Endothelial cell of umbilical vein (primary cell): ENCODE measurements at regions not wholly inside any gene's neighbourhood (a gene's known extent, or its start where the extent isn't known, plus 50 kb on each side); places are given as distances from the start of the nearest gene placed in this dataset.

ENCODE experiments used
- BruUV-seq: library from RNA; stranded (reverse); fragments of 400-500 nt; replicated peaks from 2 replicates; lab custom pipeline; 2021; lab: Mats Ljungman, UMichigan
- CTCF ChIA-PET: fragments of 300-600, 350-600 bp; sonication (Branson Sonifier 250); formaldehyde crosslinking; loops from one replicate; lab custom pipeline; 2021; ENCODE audit warnings: antibody characterized with exemption, inconsistent platforms; lab: Charles Lee
- POLR2A ChIA-PET: fragments of 300-600, 350-600 bp; sonication (Branson Sonifier 250); formaldehyde crosslinking; loops from one replicate; lab custom pipeline; 2021; ENCODE audit warnings: antibody characterized with exemption, inconsistent platforms; lab: Charles Lee
- DNase-seq: peaks from one replicate; pipeline ENCODE4 v3.0.0-alpha.2; 2011; ENCODE audit warnings: low read depth, low spot score
- FAIRE-seq: peaks from 2 replicates; lab custom pipeline; 2011; peaks lifted over from hg19 to GRCh38; lab: Jason Lieb, UNC
- H2AFZ ChIP-seq: 2 replicates; pipeline ENCODE4 v1.6.0; 2012; ENCODE audit warnings: low read depth, low read length, control low read depth, inconsistent platforms
- H3K27ac ChIP-seq: 2 replicates; pipeline ENCODE4 v1.5.1; 2011; ENCODE audit warnings: low read depth, mild to moderate bottlenecking, control low read depth, low read length, moderate library complexity; ENCODE audit not compliant: insufficient read depth
- H3K27me3 ChIP-seq, 2 experiments: 2 replicates each; pipeline versions ENCODE4 v1.6.0 to v1.6.1; 2011; ENCODE audit warnings: low read length in 2 of 2, mixed read lengths in 1 of 2; ENCODE audit not compliant: control insufficient read depth in 2 of 2, insufficient read depth in 2 of 2
- H3K36me3 ChIP-seq, 2 experiments: 2 replicates in 1 of 2; 3 replicates in 1 of 2; pipeline ENCODE4 v1.5.1; 2011; ENCODE audit warnings: low read length in 2 of 2, mild to moderate bottlenecking in 1 of 2, moderate library complexity in 1 of 2; ENCODE audit not compliant: control insufficient read depth in 2 of 2, insufficient read depth in 2 of 2; ENCODE audit errors: extremely low read depth in 1 of 2
- H3K4me1 ChIP-seq: 3 replicates; pipeline ENCODE4 v1.5.1; 2011; ENCODE audit warnings: mild to moderate bottlenecking, low read length; ENCODE audit not compliant: control insufficient read depth, insufficient read depth; ENCODE audit errors: extremely low read depth
- H3K4me2 ChIP-seq: 2 replicates; pipeline ENCODE4 v1.6.1; 2011; ENCODE audit warnings: low read length, control low read depth, mixed read lengths; ENCODE audit not compliant: insufficient read depth
- H3K4me3 ChIP-seq, 3 experiments: fragments of 200-600 bp in 1 of 3; sonication (generic), shearing (Covaris generic) in 1 of 3; replicated peaks in 1 of 3; 2 replicates each; pipeline ENCODE4 v1.5.1; 2011 to 2016; ENCODE audit warnings: control low read depth in 3 of 3, low read length in 3 of 3, mild to moderate bottlenecking in 2 of 3, inconsistent platforms in 1 of 3, low read depth in 1 of 3, moderate library complexity in 1 of 3; ENCODE audit not compliant: insufficient read depth in 1 of 3
- H3K79me2 ChIP-seq: 2 replicates; pipeline ENCODE4 v1.6.0; 2012; ENCODE audit warnings: low read length, inconsistent platforms; ENCODE audit not compliant: control insufficient read depth, insufficient read depth
- H3K9ac ChIP-seq: replicated peaks from 2 replicates; pipeline ENCODE3; 2011; ENCODE audit warnings: low read length, control low read depth; ENCODE audit not compliant: insufficient read depth; ENCODE audit errors: extremely low read depth
- H3K9me1 ChIP-seq: replicated peaks from 3 replicates; pipeline ENCODE4 v1.6.0; 2011; ENCODE audit warnings: mild to moderate bottlenecking, low read length; ENCODE audit not compliant: control insufficient read depth, insufficient read depth; ENCODE audit errors: extremely low read depth
- H3K9me3 ChIP-seq: replicated peaks from 2 replicates; pipeline ENCODE4 v1.5.1; 2012; ENCODE audit warnings: low read length, inconsistent platforms; ENCODE audit not compliant: control insufficient read depth, insufficient read depth
- H4K20me1 ChIP-seq: replicated peaks from 2 replicates; pipeline ENCODE3; 2011; ENCODE audit warnings: mild to moderate bottlenecking, low read length; ENCODE audit not compliant: control insufficient read depth, insufficient read depth; ENCODE audit errors: extremely low read depth
- CTCF ChIP-seq, 2 donors: IDR thresholded peaks; 1 replicate in 1 of 2; 2 replicates in 1 of 2; pipeline ENCODE4 v1.5.1; 2011; ENCODE audit warnings: low read length in 2 of 2, mild to moderate bottlenecking in 2 of 2, moderate library complexity in 2 of 2, control low read depth in 1 of 2, inconsistent platforms in 1 of 2, low read depth in 1 of 2; ENCODE audit not compliant: insufficient read depth in 1 of 2; ENCODE audit errors: extremely low read depth in 1 of 2
- EZH2 ChIP-seq: IDR thresholded peaks from 2 replicates; pipeline ENCODE4 v1.6.1; 2012; ENCODE audit warnings: borderline replicate concordance, low read depth, mild to moderate bottlenecking, moderate library complexity, low read length, inconsistent platforms; ENCODE audit not compliant: severe bottlenecking
- FOS ChIP-seq: IDR thresholded peaks from 2 replicates; pipeline ENCODE4 v1.6.1; 2011; ENCODE audit warnings: mild to moderate bottlenecking, low read length, moderate library complexity, borderline replicate concordance; ENCODE audit not compliant: insufficient read depth
- GATA2 ChIP-seq: IDR thresholded peaks from 2 replicates; pipeline ENCODE4 v1.7.0; 2011; ENCODE audit warnings: low read depth, mild to moderate bottlenecking, moderate library complexity, mixed read lengths, low read length; ENCODE audit not compliant: insufficient read length, insufficient read depth
- JUN ChIP-seq: IDR thresholded peaks from 2 replicates; pipeline ENCODE4 v1.6.1; 2011; ENCODE audit warnings: borderline replicate concordance, low read depth; ENCODE audit not compliant: insufficient read length, insufficient read depth
- MAX ChIP-seq: IDR thresholded peaks from 2 replicates; pipeline ENCODE4 v1.6.1; 2011; ENCODE audit not compliant: insufficient read depth, insufficient read length
- MYC ChIP-seq: IDR thresholded peaks from one replicate; pipeline ENCODE4 v1.6.1; 2011; ENCODE audit warnings: mild to moderate bottlenecking, low read depth, low read length
- POLR2A ChIP-seq: IDR thresholded peaks from 2 replicates; pipeline ENCODE4 v1.6.1; 2012; ENCODE audit warnings: low read depth, mild to moderate bottlenecking, control low read depth, low read length
- POLR2AphosphoS5 ChIP-seq: IDR thresholded peaks from 2 replicates; pipeline ENCODE4 v1.6.1; 2012; ENCODE audit warnings: low read depth, mild to moderate bottlenecking, control low read depth, low read length, moderate library complexity; ENCODE audit not compliant: insufficient read depth
- dilution Hi-C: fragments of 300-500 bp; cut with MboI; formaldehyde crosslinking; loops from one replicate; pipeline ENCODE4 v1.15.0; 2019; ENCODE audit warnings: low sequenced_read_pairs; ENCODE audit not compliant: extremely low pct_ligation_motif_present
- intact Hi-C: fragments of 100-400 bp; cut with micrococcal nuclease; formaldehyde crosslinking; loops from one replicate; pipeline ENCODE4 v1.10.0; 2022

- Histone ChIP-seq H3K4me2 (no peak overlapping the region), H3K4me3 (no peak overlapping the region), H3K4me1 (no peaks in the 10 kb centered on the region), H3K9ac (no peak overlapping the region), H2AFZ (no peak overlapping the region), H3K9me3 (peaks cover 6% of the 10 kb centered on the region), H3K27me3 (no peaks in the 10 kb centered on the region), H3K36me3 (no peaks in the 10 kb centered on the region), H3K27ac (no peak overlapping the region), H3K9me1 (no peaks in the 10 kb centered on the region), H3K79me2 (no peaks in the 10 kb centered on the region), H4K20me1 (no peaks in the 10 kb centered on the region)
- ChIA-PET CTCF (no interaction called here), POLR2A (no interaction called here)
- intact Hi-C loops, result no loop called here
- no TSS peak for BruUV-seq
- FAIRE-seq (no peak), DNase-seq (no peak)
- TF ChIP-seq POLR2A (no peak), MAX (no peak)
- dilution Hi-C loops, result no loop called here
Measured at GRCh38 chr2:2919026-2919425, 458.6 kb downstream of the EIPR1 start.

GRCh38 chr2:2916621-2917020 lies 461.0 kb downstream of the EIPR1 start:
- no peaks in the 10 kb centered on the region for H3K79me2 ChIP-seq
- no peaks in the 10 kb centered on the region for H3K4me1 ChIP-seq
- H2AFZ ChIP-seq, result no peak overlapping the region
- H3K9ac ChIP-seq, result no peak overlapping the region
- peaks cover 10% of the 10 kb centered on the region for H3K9me3 ChIP-seq
- POLR2A ChIA-PET, result no interaction called here
- intact Hi-C loops, result no loop called here
- no peak for DNase-seq
- H4K20me1 ChIP-seq, result no peaks in the 10 kb centered on the region
- H3K27me3 ChIP-seq, result no peaks in the 10 kb centered on the region
- no peak for FAIRE-seq
- H3K27ac ChIP-seq, result no peak overlapping the region
- no peaks in the 10 kb centered on the region for H3K9me1 ChIP-seq
- no TSS peak for BruUV-seq
- CTCF ChIA-PET, result no interaction called here
- dilution Hi-C loops, result no loop called here
- no peak overlapping the region for H3K4me3 ChIP-seq
- no peaks in the 10 kb centered on the region for H3K36me3 ChIP-seq
- TF ChIP-seq FOS (no peak), MAX (no peak), POLR2A (no peak), JUN (no peak), GATA2 (no peak), CTCF (IDR thresholded peaks at IDR 0.05; ENCODE audit: extremely low read depth in 1 of 2, insufficient read depth in 1 of 2, low read depth in 1 of 2, low read length in 2 of 2) (no peak), POLR2AphosphoS5 (no peak), MYC (no peak), EZH2 (no peak)
- no peak overlapping the region for H3K4me2 ChIP-seq
